ENCODE measurements at regions not wholly inside any gene's neighbourhood (a gene's known extent, or its start where the extent isn't known, plus 50 kb on each side); places are given as distances from the start of the nearest gene placed in this dataset.
"Not testable (repeated sequence)": the region's sequence is repeated elsewhere in the genome, so short reads cannot be mapped to it uniquely, and the experiment has no call there.

DNA sequence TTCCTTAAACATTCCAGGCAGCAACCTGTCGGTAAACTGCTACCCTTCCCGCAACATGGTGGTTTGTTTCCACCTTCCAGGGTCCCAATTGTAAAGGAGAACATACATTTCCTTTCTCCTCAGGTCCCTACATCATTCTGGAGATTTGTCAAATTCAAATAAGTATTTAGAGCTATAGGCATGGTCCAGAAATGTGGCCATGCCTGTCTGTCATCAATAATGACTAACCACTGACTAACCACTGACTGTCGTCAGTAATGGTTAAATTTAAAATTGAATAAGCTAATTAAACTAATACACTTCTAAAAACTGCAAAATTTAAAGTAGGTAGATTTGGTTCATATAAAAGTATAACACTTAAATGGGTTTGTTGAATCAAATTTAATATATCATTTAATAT is 984.0 kb upstream of the SLC39A10 start:
- DNase-seq (ENCODE audit: low read depth), result no peak

DNA sequence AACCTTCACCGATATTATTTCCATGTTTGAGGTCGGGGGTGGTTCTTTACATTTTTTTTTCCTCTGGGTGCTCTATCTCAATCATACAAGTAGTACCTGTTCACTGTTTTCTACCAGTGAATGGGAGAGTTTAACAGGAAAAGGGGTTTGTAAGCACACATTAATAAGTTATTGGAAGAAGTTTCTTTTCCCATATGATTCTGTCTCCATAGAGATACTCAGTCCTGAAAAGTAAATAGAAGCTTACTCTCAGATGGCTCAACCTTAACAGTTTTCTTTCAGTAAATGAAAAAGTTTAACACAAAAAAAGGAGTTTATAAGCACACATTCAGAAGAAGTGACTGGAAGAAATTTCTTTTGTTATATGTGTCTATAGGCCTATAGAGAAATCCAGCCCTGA is 995.6 kb upstream of the SLC39A10 start:
- no peak for DNase-seq (ENCODE audit: low read depth)

GRCh38 chr2:194639057-194639456 is 1018.0 kb upstream of the SLC39A10 start:
- DNase-seq (ENCODE audit: low read depth), result not testable (repeated sequence)

- DNase-seq (ENCODE audit: low read depth), result no peak
Observed at GRCh38 chr2:194621945-194622344, 1035.1 kb upstream of the SLC39A10 start.

- DNase-seq (ENCODE audit: low read depth), result no peak
Observed at GRCh38 chr2:194619366-194619765, 1037.7 kb upstream of the SLC39A10 start.

- no peak for DNase-seq (ENCODE audit: low read depth)
Observed at GRCh38 chr2:194618432-194618831, 1038.6 kb upstream of the SLC39A10 start.

DNA sequence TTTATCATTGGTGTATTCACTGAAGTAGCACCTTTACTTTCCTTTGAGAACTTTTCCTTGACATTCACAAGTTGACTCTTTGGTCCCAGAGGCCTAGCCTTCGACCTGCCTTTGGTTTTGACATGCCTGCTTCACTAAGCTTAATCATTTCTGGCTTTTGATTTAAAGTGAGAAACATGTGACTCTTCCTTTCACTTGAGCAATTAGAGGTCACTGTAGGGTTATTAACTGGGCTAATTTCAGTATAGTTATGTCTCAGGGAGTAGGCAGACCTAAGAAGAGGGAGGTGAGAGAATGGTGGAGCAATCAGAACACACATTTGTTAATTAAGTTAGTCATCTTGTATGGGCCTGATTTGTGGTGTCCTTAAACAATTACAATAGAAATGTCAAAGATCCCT is 1040.7 kb upstream of the SLC39A10 start:
- no peak for DNase-seq (ENCODE audit: low read depth)

DNA sequence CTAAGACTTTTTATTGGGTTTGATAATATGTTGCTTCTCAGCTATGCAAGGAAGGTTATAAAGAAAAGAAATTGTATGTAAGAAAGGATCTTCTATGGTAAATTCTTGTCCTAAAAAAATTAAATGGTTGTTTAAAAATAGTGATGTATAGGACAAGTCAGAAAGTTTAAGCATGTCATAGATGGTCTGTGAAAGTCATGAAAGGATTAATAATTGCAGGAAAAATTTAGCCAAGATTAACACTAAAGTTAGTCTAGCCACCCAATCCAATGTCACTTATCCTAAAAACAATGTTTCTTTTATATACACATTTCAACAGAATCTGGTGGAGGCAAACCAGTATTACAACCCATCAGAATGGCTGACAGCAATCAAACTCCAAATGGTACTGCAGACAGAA is 1046.7 kb upstream of the SLC39A10 start:
- DNase-seq (ENCODE audit: low read depth), result no peak

DNA sequence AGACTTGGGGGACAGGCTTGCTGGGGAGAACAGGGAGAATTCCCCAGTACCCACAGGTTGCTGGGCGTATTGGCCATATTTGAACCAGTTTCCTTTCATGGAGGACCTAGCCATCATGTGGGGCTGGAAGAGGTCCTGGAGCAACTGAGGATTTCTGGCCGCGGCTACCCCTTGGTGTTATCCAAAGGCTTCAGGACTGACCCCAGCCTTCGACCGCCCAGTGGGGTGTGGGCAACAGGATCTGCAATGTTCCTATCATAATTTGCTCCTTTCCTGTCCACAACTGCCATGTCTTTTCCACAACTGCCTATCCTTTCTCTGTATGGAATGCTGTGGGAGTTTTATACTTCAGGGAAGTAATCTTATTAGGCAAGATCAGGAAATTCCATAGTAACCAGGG is 1053.6 kb upstream of the SLC39A10 start:
- DNase-seq (ENCODE audit: low read depth), result no peak

GRCh38 chr2:194602750-194603149 is 1054.3 kb upstream of the SLC39A10 start:
- no peak for DNase-seq (ENCODE audit: low read depth)

- DNase-seq (ENCODE audit: low read depth), result no peak
Observed at GRCh38 chr2:194591192-194591591, 1065.8 kb upstream of the SLC39A10 start.

DNA sequence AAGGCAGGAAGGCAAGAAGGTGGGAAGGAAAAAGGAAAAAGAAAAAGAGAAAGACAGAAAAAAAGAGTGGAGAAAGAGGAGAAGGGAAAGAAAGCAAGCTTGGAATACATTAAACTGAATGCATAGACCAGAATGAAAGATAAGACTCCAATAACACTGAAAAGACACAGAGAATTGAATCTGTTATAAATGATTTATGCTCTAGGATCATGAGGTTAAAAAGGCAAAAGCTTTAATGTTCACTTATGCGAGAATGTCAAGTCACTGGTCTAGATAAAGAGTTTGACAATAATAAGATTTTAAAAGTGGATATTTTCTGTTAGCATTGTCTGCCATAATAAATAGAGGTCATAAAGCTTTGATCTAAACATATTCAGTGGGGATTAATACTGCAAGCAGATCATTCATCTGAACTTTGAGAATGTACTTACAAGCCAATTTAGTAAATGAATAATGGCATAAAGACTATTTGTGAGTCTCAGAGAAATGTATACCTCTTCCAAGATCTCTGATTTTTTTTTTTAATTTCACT is 1069.2 kb upstream of the SLC39A10 start:
- no peak for DNase-seq (ENCODE audit: low read depth)

GRCh38 chr2:194567661-194568017 is 1089.4 kb upstream of the SLC39A10 start:
- DNase-seq (ENCODE audit: low read depth), result no peak

GRCh38 chr2:194566907-194567660 is 1089.9 kb upstream of the SLC39A10 start:
- no peak for DNase-seq (ENCODE audit: low read depth)

DNA sequence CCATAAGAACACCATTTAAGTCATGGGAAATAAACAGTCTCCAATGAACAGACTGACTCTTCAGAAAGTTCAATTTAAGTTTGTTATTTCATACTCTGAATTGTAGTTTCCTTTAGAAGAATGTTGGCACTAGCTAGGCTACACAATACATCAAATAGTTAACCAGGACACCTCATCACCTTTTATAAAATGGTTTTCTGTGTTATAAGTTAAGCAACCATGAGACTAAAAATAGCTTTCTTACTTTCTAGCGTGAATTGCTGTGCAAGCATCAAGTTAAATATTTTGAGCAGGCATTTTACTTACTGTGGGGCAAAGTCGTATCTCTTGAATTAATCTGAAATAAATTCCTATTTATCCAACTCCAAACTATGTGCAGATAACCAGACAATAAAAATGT is 1092.6 kb upstream of the SLC39A10 start:
- no peak for DNase-seq (ENCODE audit: low read depth)

DNA sequence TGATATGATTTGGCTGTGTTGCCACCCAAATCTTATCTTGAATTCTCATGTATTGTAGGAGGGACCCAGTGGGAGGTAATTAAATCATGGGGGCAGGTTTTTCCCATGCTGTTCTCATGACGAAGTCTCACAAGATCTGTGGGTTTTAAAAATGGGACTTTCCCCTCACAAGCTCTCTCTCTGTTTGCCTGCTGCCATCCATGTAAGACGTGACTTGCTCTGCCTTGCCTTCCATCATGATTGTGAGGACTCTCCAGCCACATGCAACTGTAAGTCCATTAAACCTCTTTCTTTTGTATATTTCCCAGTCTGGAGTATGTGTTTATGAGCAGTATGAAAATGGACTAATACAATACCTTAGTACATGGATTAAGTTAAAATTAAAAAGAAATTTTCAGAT is 1094.7 kb upstream of the SLC39A10 start:
- no peak for DNase-seq (ENCODE audit: low read depth)

DNA sequence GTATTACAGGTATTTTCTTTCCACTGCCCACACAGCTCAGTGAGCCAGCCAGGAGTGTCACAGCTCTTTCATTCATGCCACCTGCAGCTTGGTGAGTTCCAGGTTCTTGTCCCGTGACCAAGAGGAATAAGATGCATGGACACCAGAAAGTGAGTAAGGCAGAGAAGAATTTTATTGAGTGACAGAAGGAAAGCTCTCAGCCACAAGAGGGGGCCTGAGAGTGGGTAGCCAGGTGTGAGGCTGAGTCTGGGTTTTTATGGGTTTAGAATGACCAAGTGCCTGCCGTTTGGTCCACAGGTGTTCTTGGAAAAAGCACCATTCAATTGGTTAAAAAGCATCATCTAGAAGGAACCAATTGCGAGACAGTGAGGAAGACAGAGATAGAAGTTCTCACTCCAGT is 1097.1 kb upstream of the SLC39A10 start:
- DNase-seq (ENCODE audit: low read depth), result no peak

GRCh38 chr2:194559523-194559922 is 1097.5 kb upstream of the SLC39A10 start:
- DNase-seq (ENCODE audit: low read depth), result no peak

GRCh38 chr2:194557993-194558392 is 1099.0 kb upstream of the SLC39A10 start:
- no peak for DNase-seq (ENCODE audit: low read depth)

DNA sequence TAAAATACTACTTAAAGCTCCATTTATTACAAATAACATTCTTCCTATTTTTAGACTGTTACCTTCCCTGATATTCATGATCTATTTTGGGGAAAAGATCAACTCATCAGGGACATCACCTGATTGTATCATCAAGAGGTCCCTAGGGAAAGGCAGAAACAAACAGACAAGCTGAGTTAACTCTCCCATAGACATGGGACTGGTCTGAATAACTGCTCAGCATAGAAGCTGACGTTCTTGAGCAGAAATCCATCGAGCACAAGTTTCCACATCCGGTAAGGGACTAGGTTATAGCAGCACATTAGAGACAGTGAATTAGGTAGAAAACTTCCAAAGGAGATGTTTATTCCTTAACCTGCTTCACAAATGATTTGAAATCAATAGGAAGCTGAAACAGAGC is 1100.4 kb upstream of the SLC39A10 start:
- no peak for DNase-seq (ENCODE audit: low read depth)

DNA sequence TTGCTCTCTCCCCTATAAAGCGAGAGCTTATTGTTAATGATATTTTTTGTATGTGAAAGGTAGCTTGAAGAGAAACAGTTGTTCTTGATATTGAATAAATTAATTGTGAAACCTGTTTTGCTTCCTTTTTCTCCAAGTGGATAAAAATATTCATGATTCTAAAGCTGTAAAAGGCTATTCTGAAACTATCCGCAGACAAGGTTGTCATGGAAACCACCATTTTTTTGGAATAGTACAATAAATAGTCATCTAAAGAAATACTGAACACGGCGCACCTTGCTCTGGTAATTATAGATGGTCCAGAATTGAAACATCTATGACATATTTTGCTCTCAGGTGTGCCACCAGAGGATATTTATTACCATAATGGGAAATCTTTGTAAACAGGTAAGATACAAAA is 1103.0 kb upstream of the SLC39A10 start:
- no peak for DNase-seq (ENCODE audit: low read depth)

DNA sequence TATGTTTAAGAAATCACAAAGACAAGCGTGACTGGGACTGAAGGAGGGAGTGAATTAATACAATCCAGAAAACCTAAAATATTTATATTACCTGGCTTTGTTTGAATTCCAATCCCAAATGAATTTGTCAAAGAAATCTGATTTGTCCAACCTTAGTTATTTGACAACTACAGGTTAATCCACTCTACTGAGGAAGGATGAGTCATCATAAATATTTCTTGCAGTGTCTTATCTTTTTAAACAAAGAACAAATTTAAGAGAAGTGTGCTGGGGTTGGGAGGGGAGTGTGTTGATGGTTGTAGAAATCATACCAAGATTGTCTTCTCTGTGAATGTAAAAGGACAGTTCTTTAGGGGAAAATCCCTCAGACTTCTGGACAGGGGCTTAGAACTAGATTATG is 1106.3 kb upstream of the SLC39A10 start:
- no peak for DNase-seq (ENCODE audit: low read depth)

GRCh38 chr2:194549387-194549786 is 1107.6 kb upstream of the SLC39A10 start:
- DNase-seq (ENCODE audit: low read depth), result no peak

DNA sequence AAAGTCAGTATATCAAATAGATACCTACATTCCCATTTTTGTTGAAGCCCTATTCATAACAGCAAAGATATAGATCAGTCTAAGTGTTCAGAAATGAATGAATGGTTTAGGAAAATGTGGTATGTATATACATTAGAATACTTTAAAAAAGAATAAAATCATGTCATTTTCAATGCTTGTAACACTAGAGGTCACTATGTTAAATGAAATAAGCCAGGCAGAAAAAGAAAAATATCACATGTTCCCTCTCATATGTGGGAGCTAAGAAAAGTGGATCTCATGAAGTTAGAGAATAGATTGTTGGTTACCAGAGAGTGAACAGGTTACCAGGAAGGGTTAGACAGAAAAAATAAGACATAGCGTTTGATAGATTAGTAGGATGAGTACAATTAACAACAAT is 1111.0 kb upstream of the SLC39A10 start:
- no peak for DNase-seq (ENCODE audit: low read depth)

All from CMK (cell line).